Activated T-cell treated with anti-CD3 and anti-CD28 coated beads for 24 hours (primary cell): ENCODE measurements at regions not wholly inside any gene's neighbourhood (a gene's known extent, or its start where the extent isn't known, plus 50 kb on each side); places are given as distances from the start of the nearest gene placed in this dataset.
"Not testable (repeated sequence)": the region's sequence is repeated elsewhere in the genome, so short reads cannot be mapped to it uniquely, and the experiment has no call there.

Source experiments
- DNase-seq: peaks from one replicate; pipeline ENCODE4 v3.0.0-alpha.2; 2020; ENCODE audit warnings: low read depth

- no peak for DNase-seq
These were observed 716.9 kb upstream of the ANO3 start for GRCh38 chr11:25615069-25615468.

GRCh38 chr11:25615841-25616240 is 716.1 kb upstream of the ANO3 start:
- DNase-seq, result no peak

GRCh38 chr11:25625094-25625493 is 706.8 kb upstream of the ANO3 start:
- no peak for DNase-seq

GRCh38 chr11:25628030-25628429 is 703.9 kb upstream of the ANO3 start:
- DNase-seq, result no peak

GRCh38 chr11:25633230-25633629 is 698.7 kb upstream of the ANO3 start:
- DNase-seq, result no peak

- DNase-seq, result not testable (repeated sequence)
These were observed 682.7 kb upstream of the ANO3 start for GRCh38 chr11:25649220-25649619.

- no peak for DNase-seq
These were observed 681.6 kb upstream of the ANO3 start for GRCh38 chr11:25650319-25650718.

GRCh38 chr11:25655636-25656035 is 676.3 kb upstream of the ANO3 start:
- no peak for DNase-seq

GRCh38 chr11:25658916-25659315 is 673.0 kb upstream of the ANO3 start:
- no peak for DNase-seq

- DNase-seq, result no peak
These were observed 672.2 kb upstream of the ANO3 start for GRCh38 chr11:25659706-25660105.

GRCh38 chr11:25667871-25668270 is 664.1 kb upstream of the ANO3 start:
- DNase-seq, result no peak

GRCh38 chr11:25691959-25692358 is 640.0 kb upstream of the ANO3 start:
- no peak for DNase-seq

- DNase-seq, result no peak
These were observed 629.5 kb upstream of the ANO3 start for GRCh38 chr11:25702417-25702816.

GRCh38 chr11:25710975-25711374 is 621.0 kb upstream of the ANO3 start:
- no peak for DNase-seq

- DNase-seq, result no peak
These were observed 604.0 kb upstream of the ANO3 start for GRCh38 chr11:25727944-25728343.

- no peak for DNase-seq
These were observed 601.7 kb upstream of the ANO3 start for GRCh38 chr11:25730230-25730629.

- no peak for DNase-seq
These were observed 598.2 kb upstream of the ANO3 start for GRCh38 chr11:25733777-25734176.

- DNase-seq, result no peak
These were observed 597.2 kb upstream of the ANO3 start for GRCh38 chr11:25734591-25735211.

- no peak for DNase-seq
These were observed 594.8 kb upstream of the ANO3 start for GRCh38 chr11:25737071-25737675.

GRCh38 chr11:25741886-25742285 is 590.0 kb upstream of the ANO3 start:
- DNase-seq, result no peak

GRCh38 chr11:25742800-25743199 is 589.1 kb upstream of the ANO3 start:
- DNase-seq, result no peak

GRCh38 chr11:25755381-25755780 is 576.5 kb upstream of the ANO3 start:
- no peak for DNase-seq

- DNase-seq, result no peak
These were observed 575.9 kb upstream of the ANO3 start for GRCh38 chr11:25755918-25756584.
